CD4-positive, alpha-beta T cell treated with Interleukin-15 for 4 hours (primary cell): ENCODE measurements at regions not wholly inside any gene's neighbourhood (a gene's known extent, or its start where the extent isn't known, plus 50 kb on each side); places are given as distances from the start of the nearest gene placed in this dataset.
A peak's percentile ranks its signal among the peaks of the same experiment; 100 is the strongest.

Experiments used
- DNase-seq: peaks from one replicate; pipeline ENCODE4 v3.0.0-alpha.2; 2020; ENCODE audit warnings: low spot score

DNA sequence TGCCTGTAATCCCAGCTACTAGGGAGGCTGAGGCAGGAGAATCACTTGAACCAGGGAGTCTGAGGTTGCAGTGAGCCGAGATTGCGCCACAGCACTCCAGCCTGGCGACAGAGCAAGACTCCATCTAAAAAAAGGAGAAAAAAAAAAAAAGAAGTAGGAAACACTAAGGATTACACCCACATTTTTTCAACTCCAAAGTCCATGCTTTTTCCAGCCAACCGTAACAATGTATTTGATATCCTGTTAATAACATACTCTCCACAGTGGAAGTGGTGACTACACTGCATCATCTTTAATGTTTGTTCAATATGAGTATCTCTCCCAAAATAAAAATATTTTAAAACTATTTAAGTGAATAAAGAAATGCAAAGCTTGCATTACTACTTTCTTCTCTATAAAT lies 481.6 kb upstream of the ACVR2A start:
- DNase-seq, result no peak

- no peak for DNase-seq
Observed at GRCh38 chr2:147358375-147358774, 486.5 kb upstream of the ACVR2A start.

- no peak for DNase-seq
Observed at GRCh38 chr2:147356157-147356556, 488.7 kb upstream of the ACVR2A start.

DNA sequence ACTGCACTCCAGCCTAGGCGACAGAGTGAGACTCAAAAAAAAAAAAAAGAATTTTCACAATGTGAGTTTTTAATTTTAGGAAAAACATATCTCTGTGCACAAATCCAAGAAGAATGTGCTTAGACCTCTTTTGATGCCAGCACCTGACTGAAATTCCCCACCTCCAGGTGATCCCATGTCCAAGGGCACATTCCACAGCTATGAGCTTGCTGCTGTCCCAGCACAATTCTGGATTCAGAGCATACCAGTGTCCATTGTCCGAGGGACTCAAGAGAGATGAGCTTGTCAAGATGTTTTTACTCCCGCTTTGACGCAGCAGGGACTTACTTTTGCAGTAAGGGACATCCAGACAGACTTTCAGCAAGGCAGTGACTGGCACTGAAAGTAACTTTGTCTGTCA lies 489.1 kb upstream of the ACVR2A start:
- DNase-seq, result no peak

- no peak for DNase-seq
Observed at GRCh38 chr2:147353072-147353381, 491.8 kb upstream of the ACVR2A start.

- no peak for DNase-seq
Observed at GRCh38 chr2:147352264-147353071, 492.4 kb upstream of the ACVR2A start.

DNA sequence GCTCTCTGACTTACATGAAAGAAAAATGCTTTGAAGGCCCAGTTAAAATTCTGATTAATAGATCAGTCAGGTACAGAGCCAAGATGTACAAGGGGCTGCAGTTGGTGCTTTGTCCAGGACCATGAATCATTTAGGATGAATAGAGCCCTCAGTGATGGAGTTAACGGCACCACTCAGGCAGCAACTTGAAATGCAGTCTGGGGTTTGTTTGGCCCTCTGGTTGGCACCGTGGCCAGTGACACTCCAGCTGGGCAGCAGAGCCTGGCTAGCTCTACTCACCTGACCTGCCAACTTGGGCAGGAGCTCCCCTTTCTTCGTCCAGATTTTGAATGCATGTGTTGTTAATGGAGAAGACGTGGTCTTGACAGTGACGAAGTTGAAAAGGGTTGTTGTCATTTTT lies 493.0 kb upstream of the ACVR2A start:
- no peak for DNase-seq

GRCh38 chr2:147348931-147349555 lies 495.8 kb upstream of the ACVR2A start:
- DNase-seq, result no peak

DNA sequence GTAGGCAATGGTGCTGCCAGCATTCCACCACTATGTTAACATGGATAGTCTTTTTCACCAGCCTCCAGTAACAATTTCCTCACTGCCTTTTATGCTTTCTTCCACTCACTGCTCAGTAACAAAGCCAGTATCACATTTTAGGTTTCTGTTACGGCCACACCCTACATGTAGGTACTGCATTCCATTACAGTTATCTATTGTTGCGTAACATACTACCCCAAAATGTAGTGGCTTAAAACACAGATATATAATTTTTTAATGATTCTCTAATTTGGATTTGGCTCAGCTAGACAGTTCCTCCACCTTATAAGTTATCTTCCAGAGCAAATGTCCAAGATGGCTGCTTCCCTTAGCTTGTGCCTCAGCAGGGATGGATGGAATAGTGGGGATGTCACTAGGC lies 498.7 kb upstream of the ACVR2A start:
- DNase-seq, result no peak

GRCh38 chr2:147345246-147345645 lies 499.6 kb upstream of the ACVR2A start:
- DNase-seq, result no peak

GRCh38 chr2:147342329-147342728 lies 502.5 kb upstream of the ACVR2A start:
- DNase-seq, result no peak

GRCh38 chr2:147331790-147332419 lies 512.9 kb upstream of the ACVR2A start:
- DNase-seq, result peak; percentile 65

GRCh38 chr2:147330925-147331324 lies 513.9 kb upstream of the ACVR2A start:
- no peak for DNase-seq

GRCh38 chr2:147327613-147328012 lies 517.2 kb upstream of the ACVR2A start:
- DNase-seq, result peak; percentile 13

DNA sequence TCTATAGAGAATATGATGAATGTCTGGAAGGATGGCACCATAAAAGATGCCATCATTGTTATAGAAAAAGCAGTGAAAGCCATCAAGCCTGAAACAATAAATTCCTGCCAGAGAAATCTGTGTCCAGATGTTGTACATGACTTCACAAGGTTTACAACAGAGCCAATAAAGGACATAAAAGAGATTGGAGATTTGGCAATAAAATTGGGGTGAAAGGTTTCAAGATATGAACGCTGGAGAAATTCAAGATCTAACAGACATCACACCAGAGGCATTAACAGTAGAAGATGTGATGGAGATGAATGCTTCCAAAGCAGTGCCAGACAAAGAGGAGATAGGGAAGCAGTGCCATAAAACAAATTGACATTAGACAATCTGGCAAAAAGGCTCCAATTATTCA lies 518.8 kb upstream of the ACVR2A start:
- no peak for DNase-seq

- no peak for DNase-seq
Observed at GRCh38 chr2:147320146-147320545, 524.7 kb upstream of the ACVR2A start.

GRCh38 chr2:147311058-147311430 lies 533.8 kb upstream of the ACVR2A start:
- no peak for DNase-seq

GRCh38 chr2:147310335-147311057 lies 534.3 kb upstream of the ACVR2A start:
- DNase-seq, result no peak

GRCh38 chr2:147297820-147298219 lies 547.0 kb upstream of the ACVR2A start:
- peak; percentile 70 for DNase-seq

DNA sequence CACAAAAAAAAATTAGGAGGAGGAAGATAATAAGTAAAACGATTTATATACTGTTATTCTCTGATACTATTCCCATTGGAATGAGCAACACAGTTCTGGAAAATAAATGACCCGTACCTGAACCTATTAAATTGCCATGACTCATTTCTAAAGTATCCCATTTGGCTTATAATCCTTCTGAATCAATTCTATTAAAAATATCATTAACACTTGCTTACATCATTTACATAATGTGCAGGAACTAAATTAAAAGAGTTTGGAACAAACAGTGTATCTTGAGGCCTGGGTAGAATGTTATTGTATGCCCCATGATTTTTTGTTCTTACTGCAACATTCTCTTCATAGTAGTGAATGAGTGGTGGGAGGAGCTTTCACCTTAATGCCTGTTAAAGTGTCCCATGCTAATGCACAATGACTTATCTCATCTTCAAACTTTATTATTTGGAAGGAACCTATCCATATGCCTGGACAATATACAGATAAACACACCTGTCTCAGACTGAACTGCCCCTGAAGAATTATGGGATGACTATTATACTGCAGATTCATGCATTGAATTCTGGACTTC lies 549.9 kb upstream of the ACVR2A start:
- DNase-seq, result no peak

GRCh38 chr2:147293991-147294824 lies 550.6 kb upstream of the ACVR2A start:
- DNase-seq, result peak; percentile 54

- DNase-seq, result peak; percentile 75
Observed at GRCh38 chr2:147288131-147288530, 556.7 kb upstream of the ACVR2A start.
